ENCODE measurements at regions not wholly inside any gene's neighbourhood (a gene's known extent, or its start where the extent isn't known, plus 50 kb on each side); places are given as distances from the start of the nearest gene placed in this dataset.

GRCh38 chr3:113079218-113079961 is 88.6 kb downstream of the GTPBP8 start:
- WGBS, 2 donors = 62 to 64% methylated on average over 10 of the region's 10 CpGs
- Histone ChIP-seq H3K36me3 (no peaks in the 10 kb centered on the region), H3K27me3 (no peaks in the 10 kb centered on the region), H3K27ac (no peak overlapping the region), H3K4me1 (no peaks in the 10 kb centered on the region), H3K9me3 (no peaks in the 10 kb centered on the region), H3K4me3 (replicated peaks in 1 of 3) (no peak overlapping the region)
- intact Hi-C loops (cut with DNase I) = no loop called here
- no peak for DNase-seq
- TF ChIP-seq CTCF (IDR thresholded peaks at IDR 0.05) (no peak), POLR2A (IDR thresholded peaks at IDR 0.05) (no peak)

- TF ChIP-seq POLR2A (IDR thresholded peaks at IDR 0.05) = no peak
- no peak for TF ChIP-seq CTCF (IDR thresholded peaks at IDR 0.05)
- H3K27me3 ChIP-seq = no peaks in the 10 kb centered on the region
- no peaks in the 10 kb centered on the region for H3K36me3 ChIP-seq
- DNase-seq = no peak
- no peak overlapping the region for H3K27ac ChIP-seq
- no peaks in the 10 kb centered on the region for H3K9me3 ChIP-seq
- H3K4me3 ChIP-seq (replicated peaks in 1 of 3) = no peak overlapping the region
- intact Hi-C loops (cut with DNase I) = no loop called here
- no peaks in the 10 kb centered on the region for H3K4me1 ChIP-seq
- WGBS, 2 donors = 52 to 61% methylated on average over 2 of the region's 2 CpGs
Measured at GRCh38 chr3:113084777-113085176, 94.0 kb downstream of the GTPBP8 start.

GRCh38 chr3:113086560-113087461 is 96.0 kb downstream of the GTPBP8 start:
- Histone ChIP-seq H3K27ac (no peak overlapping the region), H3K4me1 (no peaks in the 10 kb centered on the region), H3K9me3 (no peaks in the 10 kb centered on the region), H3K27me3 (no peaks in the 10 kb centered on the region), H3K4me3 (replicated peaks in 1 of 3) (no peak overlapping the region), H3K36me3 (no peaks in the 10 kb centered on the region)
- no peak for TF ChIP-seq CTCF (IDR thresholded peaks at IDR 0.05)
- TF ChIP-seq POLR2A (IDR thresholded peaks at IDR 0.05) = no peak
- 83 to 84% methylated on average over 6 of the region's 6 CpGs for WGBS, 2 donors
- intact Hi-C loops (cut with DNase I) = no loop called here
- no peak for DNase-seq

GRCh38 chr3:113088616-113089015 is 97.8 kb downstream of the GTPBP8 start:
- 27 to 33% methylated on average over 8 of the region's 8 CpGs for WGBS, 2 donors
- Histone ChIP-seq H3K4me1 (no peaks in the 10 kb centered on the region), H3K27ac (no peak overlapping the region), H3K36me3 (no peaks in the 10 kb centered on the region), H3K27me3 (no peaks in the 10 kb centered on the region), H3K9me3 (no peaks in the 10 kb centered on the region), H3K4me3 (replicated peaks in 1 of 3) (no peak overlapping the region)
- no peak for TF ChIP-seq CTCF (IDR thresholded peaks at IDR 0.05)
- no peak for TF ChIP-seq POLR2A (IDR thresholded peaks at IDR 0.05)
- peak; percentile 71 to 75 for DNase-seq
- intact Hi-C loops (cut with DNase I) = no loop called here

- 77 to 83% methylated on average over 1 of the region's 1 CpG for WGBS, 2 donors
- TF ChIP-seq POLR2A (IDR thresholded peaks at IDR 0.05) (no peak), CTCF (IDR thresholded peaks at IDR 0.05) (no peak)
- no peak overlapping the region for H3K27ac ChIP-seq
- no peaks in the 10 kb centered on the region for H3K9me3 ChIP-seq
- H3K36me3 ChIP-seq = no peaks in the 10 kb centered on the region
- H3K27me3 ChIP-seq = no peaks in the 10 kb centered on the region
- DNase-seq = no peak
- intact Hi-C loops (cut with DNase I) = no loop called here
- H3K4me3 ChIP-seq (replicated peaks in 1 of 3) = no peak overlapping the region
- H3K4me1 ChIP-seq = no peaks in the 10 kb centered on the region
Measured at GRCh38 chr3:113091417-113091816, 100.6 kb downstream of the GTPBP8 start.

All from thyroid gland (tissue), 4 donors.